Tibial artery (tissue), 4 donors: ENCODE measurements at regions not wholly inside any gene's neighbourhood (a gene's known extent, or its start where the extent isn't known, plus 50 kb on each side); places are given as distances from the start of the nearest gene placed in this dataset.

ENCODE experiments used
- DNase-seq, 2 donors: peaks; one replicate each; pipeline ENCODE4 v3.0.0-alpha.2; 2019
- H3K27ac ChIP-seq, 2 donors: fragments of 200-600 bp; sonication (generic) in 1 of 2; 1 replicate in 1 of 2; 2 replicates in 1 of 2; pipeline ENCODE4 v1.5.1; 2018 to 2019; ENCODE audit warnings: mild to moderate bottlenecking in 1 of 2
- H3K27me3 ChIP-seq, 2 donors: fragments of 200-600 bp; sonication (generic) in 1 of 2; one replicate each; pipeline versions ENCODE4 v1.5.1 to v1.6.0; 2016 to 2019
- H3K36me3 ChIP-seq, 3 donors: fragments of 200-600 bp; sonication (generic) in 2 of 3; one replicate each; pipeline ENCODE4 v1.5.1; 2016 to 2019; ENCODE audit warnings: mild to moderate bottlenecking in 2 of 3
- H3K4me1 ChIP-seq, 4 donors: fragments of 200-600 bp; sonication (generic) in 2 of 4; 1 replicate in 3 of 4; 2 replicates in 1 of 4; pipeline ENCODE4 v1.5.1; 2016 to 2019
- H3K4me3 ChIP-seq, 2 donors: fragments of 200-600 bp; sonication (generic) in 1 of 2; 1 replicate in 1 of 2; 2 replicates in 1 of 2; pipeline ENCODE4 v1.5.1; 2018 to 2019; ENCODE audit warnings: mild to moderate bottlenecking in 2 of 2
- H3K9me3 ChIP-seq, 3 donors: fragments of 200-600 bp; sonication (generic) in 1 of 3; one replicate each; pipeline ENCODE4 v1.5.1; 2016 to 2019
- intact Hi-C: fragments of 100-400 bp; cut with DNase I; formaldehyde crosslinking; loops from one replicate; pipeline ENCODE4 v1.15.0; 2023; ENCODE audit warnings: low total_unique reads
- TF ChIP-seq, protein P1 (sequence below), 2 experiments: fragments of 200-600 bp in 1 of 2; fragments of 450-650 bp in 1 of 2; IDR thresholded peaks; one replicate each; pipeline ENCODE4 v1.5.1; 2017 to 2019; ENCODE audit warnings: antibody characterized with exemption in 2 of 2, mild to moderate bottlenecking in 1 of 2, moderate library complexity in 1 of 2

GRCh38 chr10:42883993-42884983 lies 101.7 kb downstream of the BMS1 start:
- TF ChIP-seq, protein P1, sequence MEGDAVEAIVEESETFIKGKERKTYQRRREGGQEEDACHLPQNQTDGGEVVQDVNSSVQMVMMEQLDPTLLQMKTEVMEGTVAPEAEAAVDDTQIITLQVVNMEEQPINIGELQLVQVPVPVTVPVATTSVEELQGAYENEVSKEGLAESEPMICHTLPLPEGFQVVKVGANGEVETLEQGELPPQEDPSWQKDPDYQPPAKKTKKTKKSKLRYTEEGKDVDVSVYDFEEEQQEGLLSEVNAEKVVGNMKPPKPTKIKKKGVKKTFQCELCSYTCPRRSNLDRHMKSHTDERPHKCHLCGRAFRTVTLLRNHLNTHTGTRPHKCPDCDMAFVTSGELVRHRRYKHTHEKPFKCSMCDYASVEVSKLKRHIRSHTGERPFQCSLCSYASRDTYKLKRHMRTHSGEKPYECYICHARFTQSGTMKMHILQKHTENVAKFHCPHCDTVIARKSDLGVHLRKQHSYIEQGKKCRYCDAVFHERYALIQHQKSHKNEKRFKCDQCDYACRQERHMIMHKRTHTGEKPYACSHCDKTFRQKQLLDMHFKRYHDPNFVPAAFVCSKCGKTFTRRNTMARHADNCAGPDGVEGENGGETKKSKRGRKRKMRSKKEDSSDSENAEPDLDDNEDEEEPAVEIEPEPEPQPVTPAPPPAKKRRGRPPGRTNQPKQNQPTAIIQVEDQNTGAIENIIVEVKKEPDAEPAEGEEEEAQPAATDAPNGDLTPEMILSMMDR (IDR thresholded peaks at IDR 0.05) = no peak
- no peak overlapping the region for H3K27ac ChIP-seq
- no peak overlapping the region for H3K4me3 ChIP-seq
- peak in 1 of 2 donors; percentile 44 for DNase-seq
- H3K36me3 ChIP-seq = no peaks in the 10 kb centered on the region
- H3K9me3 ChIP-seq = peaks cover 0 to 22% (median 8%) of the 10 kb centered on the region in 3 donors
- H3K4me1 ChIP-seq = no peaks in the 10 kb centered on the region
- intact Hi-C loops = no loop called here
- peaks cover 0 to 11% of the 10 kb centered on the region in 2 donors for H3K27me3 ChIP-seq

- peaks cover 0 to 2% of the 10 kb centered on the region in 2 donors for H3K27me3 ChIP-seq
- no peaks in the 10 kb centered on the region for H3K4me1 ChIP-seq
- H3K36me3 ChIP-seq = no peaks in the 10 kb centered on the region
- H3K4me3 ChIP-seq = no peak overlapping the region
- no peak overlapping the region for H3K27ac ChIP-seq
- intact Hi-C loops = no loop called here
- peaks cover 0 to 16% (median 8%) of the 10 kb centered on the region in 3 donors for H3K9me3 ChIP-seq
- DNase-seq = peak in 1 of 2 donors; percentile 12
- TF ChIP-seq, protein P1 (IDR thresholded peaks at IDR 0.05) = no peak
These were observed 103.1 kb downstream of the BMS1 start for GRCh38 chr10:42885491-42886270.

DNA sequence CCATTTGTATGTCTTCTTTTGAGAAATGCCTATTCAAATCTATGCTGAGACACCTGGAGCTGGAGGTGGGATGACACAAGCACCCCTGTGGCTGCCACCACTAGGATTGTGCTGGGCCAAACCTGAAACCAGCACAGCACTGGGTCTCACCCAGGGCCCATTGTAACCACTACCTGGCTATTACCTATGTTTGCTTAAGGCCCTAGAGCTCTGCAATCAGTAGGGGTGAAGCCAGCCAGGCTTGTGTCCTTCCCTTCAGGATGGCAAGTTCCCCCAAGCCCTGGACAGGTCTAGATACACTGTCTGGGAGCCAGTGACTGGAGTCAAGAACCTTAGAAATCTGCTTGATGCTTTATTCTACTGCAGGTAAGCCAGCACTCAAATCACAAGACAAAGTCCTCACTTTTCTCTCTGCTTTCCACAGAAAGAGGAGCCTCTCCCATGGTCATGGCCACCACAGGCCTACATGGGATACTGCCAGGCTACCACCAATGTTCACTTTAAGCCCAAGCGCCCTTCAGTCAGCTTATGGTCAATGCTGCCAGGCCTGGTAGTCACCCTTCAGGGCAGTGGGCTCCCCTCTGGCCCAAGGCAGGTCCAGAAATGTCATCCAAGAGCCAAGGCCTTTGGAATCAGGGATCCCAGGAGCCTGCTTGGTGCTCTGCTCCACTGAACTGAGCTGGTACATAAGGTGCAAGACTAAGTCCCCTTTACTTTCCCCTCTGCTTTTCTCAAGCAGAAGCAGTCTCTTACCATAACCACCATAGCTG lies 105.3 kb downstream of the BMS1 start:
- intact Hi-C loops = no loop called here
- Histone ChIP-seq H3K4me1 (no peaks in the 10 kb centered on the region), H3K36me3 (no peaks in the 10 kb centered on the region), H3K27me3 (no peaks in the 10 kb centered on the region), H3K27ac (no peak overlapping the region), H3K4me3 (no peak overlapping the region), H3K9me3 (peaks cover 0 to 2% (median 0%) of the 10 kb centered on the region in 3 donors)
- TF ChIP-seq, protein P1 (IDR thresholded peaks at IDR 0.05) = no peak
- DNase-seq = no peak

DNA sequence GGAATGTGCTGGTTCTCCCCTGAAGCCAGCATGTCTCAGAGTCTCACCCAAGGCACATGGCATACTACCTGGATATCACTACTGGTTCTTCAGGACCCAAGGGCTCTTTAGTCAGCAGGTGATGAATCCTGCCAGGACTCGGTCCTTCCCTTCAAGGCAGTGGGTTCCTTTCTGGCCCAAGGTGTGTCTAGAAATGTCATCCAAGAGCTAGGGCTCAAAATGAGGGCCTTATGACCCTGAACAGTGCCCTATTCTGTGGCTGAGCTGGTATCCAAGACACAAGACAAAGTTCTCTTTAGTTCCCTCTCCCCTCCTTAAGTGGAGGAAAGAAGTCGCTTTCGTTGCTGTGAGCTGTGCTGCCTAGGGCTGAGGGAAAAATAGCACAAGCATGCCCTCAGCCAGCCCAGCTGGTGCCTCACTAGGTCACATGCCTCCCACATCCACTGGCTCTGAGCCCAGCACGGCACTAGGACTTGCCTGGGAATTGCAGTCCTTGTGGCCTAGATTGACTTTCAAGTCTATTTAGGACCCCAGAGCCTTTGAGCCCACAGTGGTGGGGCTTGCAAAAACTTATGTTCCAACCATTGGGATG lies 106.0 kb downstream of the BMS1 start:
- intact Hi-C loops = no loop called here
- Histone ChIP-seq H3K9me3 (no peaks in the 10 kb centered on the region), H3K27ac (no peak overlapping the region), H3K4me1 (no peaks in the 10 kb centered on the region), H3K4me3 (no peak overlapping the region), H3K27me3 (no peaks in the 10 kb centered on the region), H3K36me3 (no peaks in the 10 kb centered on the region)
- TF ChIP-seq, protein P1 (IDR thresholded peaks at IDR 0.05) = no peak
- DNase-seq = no peak

DNA sequence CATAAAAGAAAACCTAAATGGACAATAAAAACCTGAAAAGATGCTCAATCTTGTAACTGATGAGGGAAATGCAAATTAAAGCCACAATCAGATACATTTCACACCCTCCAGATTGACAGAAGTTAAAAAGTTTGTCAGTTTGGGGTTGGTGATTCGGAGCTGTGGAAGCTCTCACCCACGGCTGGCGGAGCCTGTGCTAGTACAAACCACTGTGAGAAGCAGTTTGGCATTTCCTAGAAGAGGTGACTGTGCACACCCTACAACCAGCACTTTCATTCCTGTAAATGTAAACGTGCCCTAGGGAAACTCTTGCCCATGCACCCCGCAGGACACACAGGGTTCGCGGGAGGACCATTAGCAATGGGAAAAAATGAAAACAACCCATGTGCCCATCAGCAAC lies 114.1 kb downstream of the BMS1 start:
- TF ChIP-seq, protein P1 (IDR thresholded peaks at IDR 0.05) = no peak
- Histone ChIP-seq H3K4me1 (no peaks in the 10 kb centered on the region), H3K36me3 (no peaks in the 10 kb centered on the region), H3K27ac (no peak overlapping the region), H3K4me3 (no peak overlapping the region), H3K27me3 (peaks cover 0 to 32% of the 10 kb centered on the region in 2 donors), H3K9me3 (peaks cover 0 to 24% (median 7%) of the 10 kb centered on the region in 3 donors)
- intact Hi-C loops = no loop called here
- DNase-seq = no peak
